Stimulated activated naive CD8-positive, alpha-beta T cell treated with anti-CD3 and anti-CD28 coated beads, Interleukin-15, amount 100 ng/mL, for 72 hours (primary cell): ENCODE measurements at regions not wholly inside any gene's neighbourhood (a gene's known extent, or its start where the extent isn't known, plus 50 kb on each side); places are given as distances from the start of the nearest gene placed in this dataset.

Experiments used
- ATAC-seq: fragments of 150-1000 bp; cut with Tn5 transposase; 2 replicates; pipeline ENCODE4 v1.10.0; 2021; ENCODE audit warnings: mild to moderate bottlenecking, moderate library complexity
- DNase-seq, 2 donors: peaks; one replicate each; pipeline ENCODE4 v3.0.0; 2021 to 2022
- H3K27ac Mint-ChIP-seq, 2 donors: one replicate each; pipeline ENCODE4 v1.8.0; 2022; ENCODE audit warnings: mild to moderate bottlenecking in 2 of 2, mixed read lengths in 2 of 2, moderate library complexity in 2 of 2
- H3K27me3 Mint-ChIP-seq: one replicate; pipeline ENCODE4 v1.8.0; 2022; ENCODE audit warnings: mixed read lengths
- H3K4me1 Mint-ChIP-seq: one replicate; pipeline ENCODE4 v1.8.0; 2022; ENCODE audit warnings: mild to moderate bottlenecking, mixed read lengths
- H3K4me3 Mint-ChIP-seq, 2 donors: one replicate each; pipeline ENCODE4 v1.8.0; 2022; ENCODE audit warnings: mild to moderate bottlenecking in 2 of 2, mixed read lengths in 2 of 2, moderate library complexity in 1 of 2
- H3K9me3 Mint-ChIP-seq, 2 donors: one replicate each; pipeline ENCODE4 v1.8.0; 2022; ENCODE audit warnings: mixed read lengths in 2 of 2

- no peaks in the 10 kb centered on the region for H3K4me1 Mint-ChIP-seq
- ATAC-seq (no peak), DNase-seq (no peak)
- H3K4me3 Mint-ChIP-seq, result no peak overlapping the region
- H3K9me3 Mint-ChIP-seq, result no peaks in the 10 kb centered on the region
- peaks cover 6% of the 10 kb centered on the region for H3K27me3 Mint-ChIP-seq
- H3K27ac Mint-ChIP-seq, result no peak overlapping the region
Observed at GRCh38 chr2:234722176-234722575, 225.3 kb upstream of the ARL4C start.

GRCh38 chr2:234719116-234719716, 222.3 kb upstream of the ARL4C start:
- Mint-ChIP-seq H3K27me3 (peaks cover 20% of the 10 kb centered on the region), H3K9me3 (no peaks in the 10 kb centered on the region), H3K4me1 (no peaks in the 10 kb centered on the region), H3K27ac (no peak overlapping the region), H3K4me3 (no peak overlapping the region)
- DNase-seq (no peak), ATAC-seq (no peak)

GRCh38 chr2:234716271-234716670, 219.4 kb upstream of the ARL4C start:
- ATAC-seq, result no peak
- H3K4me3 Mint-ChIP-seq, result no peak overlapping the region

GRCh38 chr2:234715671-234716250, 218.9 kb upstream of the ARL4C start:
- Mint-ChIP-seq H3K4me3 (no peak overlapping the region), H3K4me1 (no peaks in the 10 kb centered on the region), H3K9me3 (no peaks in the 10 kb centered on the region), H3K27ac (no peak overlapping the region), H3K27me3 (peaks cover 31% of the 10 kb centered on the region)
- ATAC-seq (no peak), DNase-seq (no peak)

More at GRCh38 chr2:234716271-234716670, 219.4 kb upstream of the ARL4C start:
- Mint-ChIP-seq H3K27ac (no peak overlapping the region), H3K4me1 (no peaks in the 10 kb centered on the region), H3K9me3 (no peaks in the 10 kb centered on the region), H3K27me3 (peaks cover 31% of the 10 kb centered on the region)
- DNase-seq, result no peak

- Mint-ChIP-seq H3K27ac (no peak overlapping the region), H3K4me3 (no peak overlapping the region), H3K4me1 (no peaks in the 10 kb centered on the region), H3K27me3 (peaks cover 31% of the 10 kb centered on the region), H3K9me3 (no peaks in the 10 kb centered on the region)
- ATAC-seq (no peak), DNase-seq (no peak)
Observed at GRCh38 chr2:234714711-234715110, 217.8 kb upstream of the ARL4C start.

GRCh38 chr2:234712421-234712935, 215.6 kb upstream of the ARL4C start:
- no peak for ATAC-seq
- Mint-ChIP-seq H3K9me3 (no peaks in the 10 kb centered on the region), H3K4me3 (no peak overlapping the region), H3K27me3 (peaks cover 38% of the 10 kb centered on the region), H3K4me1 (no peaks in the 10 kb centered on the region), H3K27ac (no peak overlapping the region)
- DNase-seq, result no peak

- H3K4me3 Mint-ChIP-seq, result no peak overlapping the region
- ATAC-seq, result no peak
- no peak for DNase-seq
Observed at GRCh38 chr2:234711308-234711707, 214.4 kb upstream of the ARL4C start.

GRCh38 chr2:234710587-234710986, 213.7 kb upstream of the ARL4C start:
- no peak overlapping the region for H3K27ac Mint-ChIP-seq
- DNase-seq, result no peak
- no peak overlapping the region for H3K4me3 Mint-ChIP-seq
- peaks cover 30% of the 10 kb centered on the region for H3K27me3 Mint-ChIP-seq
- peaks cover under 1% of the 10 kb centered on the region for H3K4me1 Mint-ChIP-seq
- H3K9me3 Mint-ChIP-seq, result peaks cover 0 to 1% of the 10 kb centered on the region in 2 donors
- ATAC-seq, result no peak

More at GRCh38 chr2:234711308-234711707, 214.4 kb upstream of the ARL4C start:
- Mint-ChIP-seq H3K9me3 (no peaks in the 10 kb centered on the region), H3K27me3 (peaks cover 37% of the 10 kb centered on the region), H3K27ac (no peak overlapping the region), H3K4me1 (no peaks in the 10 kb centered on the region)

- peaks cover 4 to 6% of the 10 kb centered on the region in 2 donors for H3K9me3 Mint-ChIP-seq
- no peak overlapping the region for H3K4me3 Mint-ChIP-seq
- DNase-seq, result no peak
- peaks cover 6% of the 10 kb centered on the region for H3K4me1 Mint-ChIP-seq
- no peak overlapping the region for H3K27ac Mint-ChIP-seq
- no peak for ATAC-seq
- peaks cover 25% of the 10 kb centered on the region for H3K27me3 Mint-ChIP-seq
Observed at GRCh38 chr2:234710066-234710465, 213.2 kb upstream of the ARL4C start.

GRCh38 chr2:234708717-234709116, 211.8 kb upstream of the ARL4C start:
- H3K27me3 Mint-ChIP-seq, result peaks cover 16% of the 10 kb centered on the region
- ATAC-seq (no peak), DNase-seq (no peak)
- H3K9me3 Mint-ChIP-seq, result peaks cover 4 to 8% of the 10 kb centered on the region in 2 donors
- peaks cover 11% of the 10 kb centered on the region for H3K4me1 Mint-ChIP-seq
- H3K27ac Mint-ChIP-seq, result no peak overlapping the region
- no peak overlapping the region for H3K4me3 Mint-ChIP-seq

GRCh38 chr2:234708091-234708683, 211.3 kb upstream of the ARL4C start:
- Mint-ChIP-seq H3K4me1 (peaks cover 11% of the 10 kb centered on the region), H3K9me3 (peaks cover 4 to 8% of the 10 kb centered on the region in 2 donors), H3K27ac (no peak overlapping the region), H3K27me3 (peaks cover 16% of the 10 kb centered on the region), H3K4me3 (no peak overlapping the region)
- ATAC-seq, result no peak
- no peak for DNase-seq

GRCh38 chr2:234706086-234706485, 209.2 kb upstream of the ARL4C start:
- DNase-seq, result no peak
- peaks cover 11% of the 10 kb centered on the region for H3K4me1 Mint-ChIP-seq
- ATAC-seq, result no peak
- H3K9me3 Mint-ChIP-seq, result peaks cover 4 to 8% of the 10 kb centered on the region in 2 donors
- no peak overlapping the region for H3K27ac Mint-ChIP-seq
- no peak overlapping the region for H3K4me3 Mint-ChIP-seq
- peaks cover 7% of the 10 kb centered on the region for H3K27me3 Mint-ChIP-seq

- Mint-ChIP-seq H3K9me3 (peaks cover 4 to 8% of the 10 kb centered on the region in 2 donors), H3K4me3 (no peak overlapping the region), H3K27me3 (peaks cover 14% of the 10 kb centered on the region), H3K4me1 (peaks cover 11% of the 10 kb centered on the region), H3K27ac (no peak overlapping the region)
- ATAC-seq (peak; percentile 84), DNase-seq (no peak)
Observed at GRCh38 chr2:234705108-234705507, 208.2 kb upstream of the ARL4C start.

GRCh38 chr2:234703258-234703657, 206.4 kb upstream of the ARL4C start:
- ATAC-seq, result no peak
- Mint-ChIP-seq H3K4me1 (peaks cover 11% of the 10 kb centered on the region), H3K27ac (no peak overlapping the region), H3K4me3 (no peak overlapping the region), H3K27me3 (peaks cover 7% of the 10 kb centered on the region), H3K9me3 (peaks cover 4 to 19% of the 10 kb centered on the region in 2 donors)
- DNase-seq, result no peak

GRCh38 chr2:234702731-234703225, 205.9 kb upstream of the ARL4C start:
- peaks cover 7% of the 10 kb centered on the region for H3K27me3 Mint-ChIP-seq
- H3K9me3 Mint-ChIP-seq, result peaks cover 7 to 24% of the 10 kb centered on the region in 2 donors
- H3K4me3 Mint-ChIP-seq, result no peak overlapping the region
- DNase-seq (no peak), ATAC-seq (no peak)
- H3K4me1 Mint-ChIP-seq, result peaks cover 11% of the 10 kb centered on the region
- no peak overlapping the region for H3K27ac Mint-ChIP-seq

- Mint-ChIP-seq H3K27ac (no peak overlapping the region), H3K4me3 (no peak overlapping the region), H3K4me1 (peaks cover 11% of the 10 kb centered on the region), H3K9me3 (peaks cover 12 to 32% of the 10 kb centered on the region in 2 donors), H3K27me3 (peaks cover 7% of the 10 kb centered on the region)
- DNase-seq (no peak), ATAC-seq (no peak)
Observed at GRCh38 chr2:234701841-234702240, 205.0 kb upstream of the ARL4C start.
